Left lung (tissue), 4 donors: ENCODE measurements at regions not wholly inside any gene's neighbourhood (a gene's known extent, or its start where the extent isn't known, plus 50 kb on each side); places are given as distances from the start of the nearest gene placed in this dataset.

Experiments used
- ATAC-seq: fragments of 200-7000 bp; cut with Tn5 transposase; one replicate; pipeline ENCODE4 v1.9.1; 2020; ENCODE audit warnings: moderate library complexity
- DNase-seq, 4 donors: peaks; one replicate each; pipeline ENCODE4 v3.0.0-alpha.2; 2013 to 2020
- H3K27ac ChIP-seq, 2 donors: fragments of 200-600 bp; sonication (generic) in 1 of 2; one replicate each; pipeline versions ENCODE4 v1.5.0 to v1.8.0; 2020 to 2021
- H3K27me3 ChIP-seq, 2 donors: fragments of 200-600 bp; sonication (generic) in 1 of 2; one replicate each; pipeline versions ENCODE4 v1.5.0 to v1.8.0; 2020 to 2021
- H3K36me3 ChIP-seq, 2 donors: fragments of 200-600 bp; sonication (generic) in 1 of 2; one replicate each; pipeline versions ENCODE4 v1.5.0 to v1.8.0; 2020 to 2021
- H3K4me1 ChIP-seq, 2 donors: fragments of 200-600 bp; one replicate each; pipeline ENCODE4 v1.8.0; 2021
- H3K4me3 ChIP-seq, 2 donors: fragments of 200-600 bp; sonication (generic) in 1 of 2; one replicate each; pipeline versions ENCODE4 v1.5.0 to v1.8.0; 2020 to 2021; ENCODE audit warnings: mild to moderate bottlenecking in 1 of 2
- H3K9me3 ChIP-seq, 2 donors: fragments of 200-600 bp; sonication (generic) in 1 of 2; one replicate each; pipeline versions ENCODE4 v1.5.0 to v1.8.0; 2020 to 2021
- CTCF ChIP-seq, 2 donors: fragments of 200-600 bp; sonication (generic) in 1 of 2; IDR thresholded peaks; one replicate each; pipeline versions ENCODE4 v1.5.0 to v1.8.0; 2021; ENCODE audit warnings: antibody characterized with exemption in 2 of 2
- intact Hi-C, 2 donors: fragments of 100-400 bp; cut with DNase I; formaldehyde crosslinking; loops; one replicate each; pipeline versions ENCODE4 v1.11.2 to v1.14.2; 2022
- donor health status: DM: no; HTN: yes; CAD: no.
- donor health status: DM: no; HTN: no; CAD: no.

DNA sequence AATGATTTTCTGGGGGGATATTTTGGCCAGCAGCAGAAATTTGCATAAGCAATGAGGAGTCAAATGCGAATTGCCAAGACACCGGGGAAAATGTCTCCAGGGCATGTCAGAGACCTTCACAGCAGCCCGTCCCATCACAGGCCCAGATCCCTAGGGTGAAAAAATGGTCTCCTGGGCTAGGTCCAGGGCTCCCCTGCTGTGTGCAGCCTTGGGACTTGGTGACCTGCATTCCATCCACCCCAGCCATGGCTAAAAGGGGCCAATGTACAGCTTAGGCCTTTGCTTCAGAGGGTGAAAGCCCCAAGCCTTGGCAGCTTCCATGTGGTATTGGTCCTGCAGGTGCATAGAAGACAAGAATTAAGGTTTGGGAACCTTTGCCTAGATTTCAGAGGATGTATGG, 534.5 kb upstream of the MEF2C start:
- Histone ChIP-seq H3K36me3 (no peaks in the 10 kb centered on the region), H3K27me3 (no peaks in the 10 kb centered on the region), H3K9me3 (peaks cover 0 to 3% of the 10 kb centered on the region in 2 donors), H3K4me3 (no peak overlapping the region), H3K27ac (no peak overlapping the region), H3K4me1 (peaks cover 0 to 6% of the 10 kb centered on the region in 2 donors)
- TF ChIP-seq CTCF (IDR thresholded peaks at IDR 0.05): no peak
- intact Hi-C loops: no loop called here
- ATAC-seq (no peak), DNase-seq (peak in 1 of 4 donors; percentile 13)

- Histone ChIP-seq H3K27me3 (no peaks in the 10 kb centered on the region), H3K4me3 (no peak overlapping the region), H3K4me1 (no peaks in the 10 kb centered on the region), H3K27ac (no peak overlapping the region), H3K9me3 (no peaks in the 10 kb centered on the region), H3K36me3 (no peaks in the 10 kb centered on the region)
- ATAC-seq (no peak), DNase-seq (no peak)
- intact Hi-C loops: no loop called here
- no peak for TF ChIP-seq CTCF (IDR thresholded peaks at IDR 0.05)
Measured at GRCh38 chr5:89411891-89412290, 528.9 kb upstream of the MEF2C start.

GRCh38 chr5:89407054-89407453, 524.1 kb upstream of the MEF2C start:
- Histone ChIP-seq H3K27ac (no peak overlapping the region), H3K9me3 (no peaks in the 10 kb centered on the region), H3K27me3 (no peaks in the 10 kb centered on the region), H3K4me3 (no peak overlapping the region), H3K36me3 (no peaks in the 10 kb centered on the region), H3K4me1 (no peaks in the 10 kb centered on the region)
- no peak for DNase-seq
- no peak for ATAC-seq
- TF ChIP-seq CTCF (IDR thresholded peaks at IDR 0.05): no peak
- intact Hi-C loops: no loop called here

- Histone ChIP-seq H3K27ac (no peak overlapping the region), H3K36me3 (no peaks in the 10 kb centered on the region), H3K4me3 (no peak overlapping the region), H3K9me3 (no peaks in the 10 kb centered on the region), H3K4me1 (peaks cover 0 to 12% of the 10 kb centered on the region in 2 donors), H3K27me3 (no peaks in the 10 kb centered on the region)
- no peak for DNase-seq
- no peak for TF ChIP-seq CTCF (IDR thresholded peaks at IDR 0.05)
- ATAC-seq: no peak
- intact Hi-C loops: no loop called here
Measured at GRCh38 chr5:89401659-89402058, 518.7 kb upstream of the MEF2C start.

DNA sequence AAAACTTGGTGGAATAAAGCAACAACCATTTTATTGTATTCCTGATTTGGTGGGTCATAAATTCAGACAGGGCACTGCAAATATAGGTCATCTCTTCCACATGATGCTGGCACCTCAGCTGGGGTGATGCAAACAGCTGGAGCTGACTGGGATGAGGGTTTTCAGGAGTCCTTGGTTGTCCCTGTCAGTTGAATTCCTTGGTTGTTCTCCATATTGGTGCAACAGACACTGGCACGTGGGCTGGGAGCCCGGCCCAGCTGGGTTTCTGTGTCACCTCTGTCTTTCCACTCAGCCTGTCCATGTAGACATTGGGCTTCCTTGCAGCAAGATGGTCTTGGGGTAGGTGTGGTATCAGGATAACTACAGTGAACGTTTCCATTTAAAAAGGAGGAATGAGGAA, 518.0 kb upstream of the MEF2C start:
- peaks cover 0 to 17% of the 10 kb centered on the region in 2 donors for H3K4me1 ChIP-seq
- DNase-seq (peak in 1 of 4 donors; percentile 53), ATAC-seq (no peak)
- intact Hi-C loops: no loop called here
- no peaks in the 10 kb centered on the region for H3K36me3 ChIP-seq
- no peak for TF ChIP-seq CTCF (IDR thresholded peaks at IDR 0.05)
- no peaks in the 10 kb centered on the region for H3K9me3 ChIP-seq
- H3K4me3 ChIP-seq: no peak overlapping the region
- H3K27me3 ChIP-seq: no peaks in the 10 kb centered on the region
- no peak overlapping the region for H3K27ac ChIP-seq
